H9 (cell line): ENCODE measurements at regions not wholly inside any gene's neighbourhood (a gene's known extent, or its start where the extent isn't known, plus 50 kb on each side); places are given as distances from the start of the nearest gene placed in this dataset.

Experiments
- DNase-seq: peaks from one replicate; pipeline ENCODE4 v3.0.0-alpha.2; 2017
- H2AFZ ChIP-seq: one replicate; pipeline ENCODE4 v1.6.1; 2013; ENCODE audit warnings: mild to moderate bottlenecking, low read length, control low read depth, moderate library complexity
- H2AK5ac ChIP-seq: 2 replicates; pipeline ENCODE4 v1.6.1; 2013; ENCODE audit warnings: low read length, control low read depth, mixed read lengths; ENCODE audit not compliant: insufficient read length
- H2BK120ac ChIP-seq: one replicate; pipeline ENCODE4 v1.6.1; 2013; ENCODE audit warnings: low read depth, mild to moderate bottlenecking, low read length, control low read depth, inconsistent platforms; ENCODE audit not compliant: poor library complexity, severe bottlenecking
- H2BK12ac ChIP-seq: 2 replicates; pipeline ENCODE4 v1.6.1; 2013; ENCODE audit warnings: low read length, control low read depth, mixed read lengths, low read depth; ENCODE audit not compliant: insufficient read length
- H2BK15ac ChIP-seq: 2 replicates; pipeline ENCODE4 v1.6.1; 2013; ENCODE audit warnings: low read depth, low read length, control low read depth
- H2BK20ac ChIP-seq: one replicate; pipeline ENCODE4 v1.6.1; 2013; ENCODE audit warnings: low read depth, mild to moderate bottlenecking, low read length, control low read depth, inconsistent platforms; ENCODE audit not compliant: poor library complexity, severe bottlenecking
- H2BK5ac ChIP-seq: 2 replicates; pipeline ENCODE4 v1.6.1; 2013; ENCODE audit warnings: low read length, control low read depth, mixed read lengths; ENCODE audit not compliant: insufficient read length
- H3K14ac ChIP-seq: 2 replicates; pipeline ENCODE4 v1.6.1; 2013; ENCODE audit warnings: low read length, control low read depth; ENCODE audit not compliant: insufficient read depth
- H3K18ac ChIP-seq: 2 replicates; pipeline ENCODE4 v1.6.1; 2013; ENCODE audit warnings: low read depth, mild to moderate bottlenecking, mixed read lengths, low read length, control low read depth; ENCODE audit not compliant: insufficient read length
- H3K23ac ChIP-seq: 2 replicates; pipeline ENCODE4 v1.6.1; 2013; ENCODE audit warnings: low read length, control low read depth, mixed read lengths, low read depth; ENCODE audit not compliant: insufficient read length
- H3K23me2 ChIP-seq: 2 replicates; pipeline ENCODE4 v1.6.1; 2013; ENCODE audit warnings: low read depth, mild to moderate bottlenecking, mixed read lengths, low read length, control low read depth; ENCODE audit not compliant: insufficient read length, poor library complexity, severe bottlenecking
- H3K27ac ChIP-seq: 2 replicates; pipeline ENCODE4 v1.5.1; 2013; ENCODE audit warnings: low read length, control low read depth, mixed read lengths, low read depth; ENCODE audit not compliant: insufficient read length
- H3K27me3 ChIP-seq: 2 replicates; pipeline ENCODE4 v1.6.1; 2013; ENCODE audit warnings: low read length, control low read depth, inconsistent platforms; ENCODE audit not compliant: insufficient read depth
- H3K4ac ChIP-seq: 2 replicates; pipeline ENCODE4 v1.6.1; 2013; ENCODE audit warnings: low read depth, mild to moderate bottlenecking, control low read depth, inconsistent platforms, low read length, moderate library complexity
- H3K4me1 ChIP-seq: 2 replicates; pipeline ENCODE4 v1.6.1; 2013; ENCODE audit warnings: low read length, control low read depth, inconsistent platforms; ENCODE audit not compliant: insufficient read depth
- H3K4me2 ChIP-seq: 2 replicates; pipeline ENCODE4 v1.6.1; 2013; ENCODE audit warnings: low read length, control low read depth, mixed read lengths; ENCODE audit not compliant: insufficient read length, insufficient read depth
- H3K56ac ChIP-seq: 2 replicates; pipeline ENCODE4 v1.6.1; 2013; ENCODE audit warnings: low read depth, mild to moderate bottlenecking, mixed read lengths, low read length, control low read depth; ENCODE audit not compliant: insufficient read length
- H3K79me1 ChIP-seq: 2 replicates; pipeline ENCODE4 v1.6.1; 2013; ENCODE audit warnings: low read depth, mild to moderate bottlenecking, moderate library complexity, low read length, control low read depth, inconsistent platforms; ENCODE audit not compliant: insufficient read depth, poor library complexity, severe bottlenecking
- H3K79me2 ChIP-seq: 2 replicates; pipeline ENCODE4 v1.6.1; 2013; ENCODE audit warnings: low read length, control low read depth, inconsistent platforms; ENCODE audit not compliant: insufficient read depth
- H3K9ac ChIP-seq: 2 replicates; pipeline ENCODE4 v1.6.1; 2013; ENCODE audit warnings: low read length, control low read depth, mixed read lengths; ENCODE audit not compliant: insufficient read length; ENCODE audit errors: extremely low read depth
- H3K9me3 ChIP-seq: one replicate; pipeline ENCODE4 v1.6.1; 2013; ENCODE audit warnings: low read depth, low read length, inconsistent platforms; ENCODE audit not compliant: control insufficient read depth
- H3T11ph ChIP-seq: one replicate; pipeline ENCODE4 v1.6.1; 2013; ENCODE audit warnings: mild to moderate bottlenecking, low read length, control low read depth, inconsistent platforms
- H4K20me1 ChIP-seq: one replicate; pipeline ENCODE4 v1.6.1; 2013; ENCODE audit not compliant: control insufficient read depth, insufficient read length, insufficient read depth
- H4K5ac ChIP-seq: 2 replicates; pipeline ENCODE4 v1.6.1; 2013; ENCODE audit warnings: low read depth, mild to moderate bottlenecking, mixed read lengths, low read length, control low read depth; ENCODE audit not compliant: insufficient read length
- H4K8ac ChIP-seq: replicated peaks from 2 replicates; pipeline ENCODE4 v1.6.1; 2013; ENCODE audit warnings: low read length, control low read depth, mixed read lengths, low read depth; ENCODE audit not compliant: insufficient read length
- H4K91ac ChIP-seq: 2 replicates; pipeline ENCODE4 v1.6.1; 2013; ENCODE audit warnings: low read depth, mild to moderate bottlenecking, moderate library complexity, mixed read lengths, low read length, control low read depth; ENCODE audit not compliant: insufficient read length
- H3K27ac Mint-ChIP-seq, 3 experiments: 2 replicates in 2 of 3; 3 replicates in 1 of 3; pipeline ENCODE4 v1.8.0; 2020 to 2021; ENCODE audit warnings: mixed read lengths in 3 of 3, mild to moderate bottlenecking in 1 of 3, moderate library complexity in 1 of 3
- H3K27me3 Mint-ChIP-seq: 2 replicates; pipeline ENCODE4 v1.8.0; 2021; ENCODE audit warnings: low read depth, mild to moderate bottlenecking, moderate library complexity, mixed read lengths
- H3K36me3 Mint-ChIP-seq, 3 experiments: 2 replicates in 2 of 3; 3 replicates in 1 of 3; pipeline ENCODE4 v1.8.0; 2020 to 2021; ENCODE audit warnings: low read depth in 3 of 3, mixed read lengths in 3 of 3; ENCODE audit not compliant: insufficient read depth in 1 of 3
- H3K4me1 Mint-ChIP-seq, 2 experiments: 2 replicates each; pipeline ENCODE4 v1.8.0; 2020; ENCODE audit warnings: mixed read lengths in 2 of 2
- H3K4me3 Mint-ChIP-seq, 2 experiments: 2 replicates in 1 of 2; 3 replicates in 1 of 2; pipeline ENCODE4 v1.8.0; 2020 to 2021; ENCODE audit warnings: mild to moderate bottlenecking in 2 of 2, mixed read lengths in 2 of 2, moderate library complexity in 1 of 2
- H3K9me3 Mint-ChIP-seq, 2 experiments: 2 replicates in 1 of 2; 3 replicates in 1 of 2; pipeline ENCODE4 v1.8.0; 2020; ENCODE audit warnings: mild to moderate bottlenecking in 2 of 2, mixed read lengths in 2 of 2, moderate library complexity in 1 of 2
- CTCF ChIP-seq: fragments of 200-600 bp; sonication (generic); conservative IDR thresholded peaks from 3 replicates; pipeline ENCODE4 v1.8.0; 2021; ENCODE audit warnings: antibody characterized with exemption, mild to moderate bottlenecking
- WGBS: extraction: QIAGEN DNeasy Blood & Tissue Kit; methylation state at CpG from one replicate; pipeline ENCODE4 v1.1.7; 2013; ENCODE audit warnings: missing lambda C conversion rate, low lambda C conversion rate, mixed read lengths; ENCODE audit not compliant: insufficient read length; ENCODE audit errors: extremely low coverage; 5-methylcytosine and 5-hydroxymethylcytosine counted together

DNA sequence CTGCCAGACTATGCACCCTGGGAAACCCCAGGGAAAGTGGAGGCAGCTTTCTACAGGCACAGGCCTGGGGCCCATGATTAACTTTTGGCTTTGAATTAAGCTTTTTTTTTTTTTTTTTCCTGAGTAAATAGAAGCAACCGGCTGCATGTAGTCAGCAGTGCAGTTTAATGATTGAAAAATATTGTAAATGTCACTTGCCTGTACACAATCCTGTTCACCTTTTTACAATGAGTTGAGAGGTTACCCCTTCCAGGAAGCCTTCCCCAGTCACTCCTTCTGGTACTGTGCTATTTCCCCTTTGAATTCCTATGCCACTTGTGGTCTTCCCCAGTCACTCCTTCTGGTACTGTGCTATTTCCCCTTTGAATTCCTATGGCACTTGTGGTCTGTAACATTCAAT lies 475.6 kb downstream of the TDRD15 start:
- Histone ChIP-seq H4K20me1 (no peaks in the 10 kb centered on the region), H3K27ac (no peak overlapping the region), H3K56ac (no peak overlapping the region), H2AFZ (no peak overlapping the region), H2BK12ac (no peak overlapping the region), H3K23me2 (no peaks in the 10 kb centered on the region), H3K9ac (no peak overlapping the region), H4K5ac (no peak overlapping the region), H3T11ph (no peak overlapping the region), H4K91ac (no peak overlapping the region), H3K27me3 (no peaks in the 10 kb centered on the region), H4K8ac (no peak overlapping the region), H3K9me3 (no peaks in the 10 kb centered on the region), H3K79me1 (no peaks in the 10 kb centered on the region), H2BK5ac (no peak overlapping the region), H3K4me1 (no peaks in the 10 kb centered on the region), H3K23ac (no peak overlapping the region), H3K79me2 (no peaks in the 10 kb centered on the region), H3K18ac (no peak overlapping the region), H2BK15ac (no peak overlapping the region), H3K4me2 (no peak overlapping the region), H3K14ac (no peak overlapping the region), H3K4ac (no peak overlapping the region), H2AK5ac (no peak overlapping the region), H2BK20ac (no peak overlapping the region), H2BK120ac (no peak overlapping the region)
- Mint-ChIP-seq H3K4me1 (no peaks in the 10 kb centered on the region), H3K36me3 (peaks cover 0 to 5% (median 0%) of the 10 kb centered on the region in 3 experiments; a peak in 3 of 7 replicates), H3K27me3 (no peaks in the 10 kb centered on the region), H3K4me3 (no peak overlapping the region), H3K9me3 (peaks cover 4 to 13% of the 10 kb centered on the region in 2 experiments; a peak in 4 of 5 replicates), H3K27ac (no peak overlapping the region)
- no peak for DNase-seq
- WGBS = no CpG with 5 or more reads among the region's 1 CpG
- TF ChIP-seq CTCF = no peak
